ENCODE measurements at regions not wholly inside any gene's neighbourhood (a gene's known extent, or its start where the extent isn't known, plus 50 kb on each side); places are given as distances from the start of the nearest gene placed in this dataset.

DNA sequence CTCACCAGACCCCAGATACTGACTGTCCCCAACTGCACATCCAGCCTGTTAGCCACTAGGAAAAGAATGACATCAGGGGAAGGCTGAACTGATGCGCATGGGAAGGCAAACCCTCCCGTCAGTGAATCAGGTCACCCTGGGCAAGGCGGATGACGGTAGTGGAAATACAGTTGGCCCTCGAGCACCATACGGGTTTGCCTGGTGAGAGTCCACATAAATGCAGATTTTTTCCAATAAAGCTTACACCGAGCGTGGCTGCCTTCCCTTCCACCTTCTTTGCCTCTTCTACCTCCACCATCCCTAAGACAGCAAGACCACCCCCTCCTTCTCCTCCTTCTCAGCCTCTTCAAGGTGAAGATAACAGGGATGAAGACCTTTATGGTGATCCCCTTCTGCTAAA is 236.1 kb upstream of the TNRC6C start:
- no peak for DNase-seq

DNA sequence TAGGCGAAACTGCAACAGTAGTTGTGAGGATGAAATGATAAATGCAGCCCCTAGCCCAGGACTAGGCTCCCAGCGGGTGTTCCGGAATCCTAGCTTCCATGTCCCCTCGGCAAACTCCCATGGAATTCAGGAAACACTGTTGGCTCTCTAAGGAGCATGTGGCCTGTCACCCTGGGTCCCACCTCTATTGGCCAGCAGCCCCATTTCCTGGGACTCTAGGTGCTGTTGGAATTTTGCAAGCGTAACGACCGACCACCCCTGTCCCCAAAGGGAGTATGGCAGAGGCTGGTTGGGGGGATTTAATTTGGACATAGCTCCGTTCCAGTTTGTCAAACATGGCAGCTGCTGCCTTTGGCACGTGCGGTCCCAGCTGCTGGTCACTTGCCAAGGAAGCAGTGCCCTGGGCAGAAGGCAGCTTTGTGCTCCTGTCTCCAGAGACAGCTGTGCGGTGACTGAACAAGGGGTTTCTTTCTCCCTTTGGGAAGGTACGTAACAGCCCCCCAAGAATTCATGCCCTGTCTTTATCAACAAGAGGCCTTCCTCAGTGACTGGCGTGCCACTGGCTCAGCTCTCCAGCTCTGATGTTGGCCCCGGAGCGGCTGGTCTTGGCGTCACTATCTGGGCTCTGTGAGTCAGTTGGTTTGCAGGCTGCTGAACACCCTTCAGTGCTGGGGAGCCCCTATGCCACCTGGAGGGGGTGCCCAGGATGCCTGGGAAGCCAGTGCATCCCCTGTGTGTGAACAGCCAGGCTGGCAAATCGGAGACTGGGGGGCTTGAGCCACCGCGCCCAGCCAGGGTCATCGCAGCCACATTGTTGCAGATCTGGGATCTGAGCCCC is 235.2 kb upstream of the TNRC6C start:
- DNase-seq = no peak

DNA sequence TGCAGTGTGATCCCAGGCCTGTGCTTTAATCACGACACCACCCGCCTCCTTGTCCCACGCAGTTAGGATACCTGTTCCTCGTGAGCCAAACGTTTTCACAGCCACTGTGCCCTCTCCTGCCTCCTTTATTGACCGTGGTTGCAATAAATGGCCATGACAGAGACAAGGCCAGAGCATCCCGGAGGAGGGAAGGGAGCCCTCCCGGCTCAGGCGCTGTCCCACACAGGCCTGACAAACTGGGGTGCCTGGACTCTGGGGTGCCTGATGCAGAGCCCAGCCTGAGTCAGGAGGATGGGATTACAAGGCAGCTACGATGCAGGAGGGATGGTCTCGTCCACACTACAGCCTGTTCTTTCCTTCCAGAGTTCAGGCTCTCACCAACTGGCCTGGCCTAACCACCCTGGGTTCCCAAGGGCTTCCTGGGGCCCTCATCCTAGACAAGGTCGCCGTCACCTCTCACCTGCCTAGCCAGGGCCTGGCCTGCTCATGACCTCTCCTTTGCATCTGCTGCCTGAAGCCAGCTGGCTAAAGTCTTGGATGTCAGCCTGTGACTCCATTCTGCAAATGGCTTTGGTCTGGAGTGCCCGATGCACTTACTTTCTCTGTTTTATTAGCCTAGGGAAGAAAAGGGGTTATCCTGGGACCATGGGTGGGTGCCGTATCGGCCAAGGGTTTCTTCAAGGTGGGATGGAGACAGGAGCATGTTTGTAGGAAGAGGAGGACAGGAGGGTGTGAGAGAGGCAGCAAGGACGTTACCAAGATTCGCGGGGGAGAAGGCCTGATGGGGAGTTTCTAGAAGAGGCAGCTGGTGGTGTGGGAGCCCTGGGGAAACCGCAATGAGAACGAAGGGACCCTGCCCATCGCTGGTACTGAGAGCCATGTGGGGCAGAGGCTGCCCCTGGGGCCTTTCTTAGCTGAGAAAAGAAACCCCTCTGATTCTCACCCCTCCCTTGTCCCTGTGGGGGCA is 234.3 kb upstream of the TNRC6C start:
- DNase-seq = no peak

DNA sequence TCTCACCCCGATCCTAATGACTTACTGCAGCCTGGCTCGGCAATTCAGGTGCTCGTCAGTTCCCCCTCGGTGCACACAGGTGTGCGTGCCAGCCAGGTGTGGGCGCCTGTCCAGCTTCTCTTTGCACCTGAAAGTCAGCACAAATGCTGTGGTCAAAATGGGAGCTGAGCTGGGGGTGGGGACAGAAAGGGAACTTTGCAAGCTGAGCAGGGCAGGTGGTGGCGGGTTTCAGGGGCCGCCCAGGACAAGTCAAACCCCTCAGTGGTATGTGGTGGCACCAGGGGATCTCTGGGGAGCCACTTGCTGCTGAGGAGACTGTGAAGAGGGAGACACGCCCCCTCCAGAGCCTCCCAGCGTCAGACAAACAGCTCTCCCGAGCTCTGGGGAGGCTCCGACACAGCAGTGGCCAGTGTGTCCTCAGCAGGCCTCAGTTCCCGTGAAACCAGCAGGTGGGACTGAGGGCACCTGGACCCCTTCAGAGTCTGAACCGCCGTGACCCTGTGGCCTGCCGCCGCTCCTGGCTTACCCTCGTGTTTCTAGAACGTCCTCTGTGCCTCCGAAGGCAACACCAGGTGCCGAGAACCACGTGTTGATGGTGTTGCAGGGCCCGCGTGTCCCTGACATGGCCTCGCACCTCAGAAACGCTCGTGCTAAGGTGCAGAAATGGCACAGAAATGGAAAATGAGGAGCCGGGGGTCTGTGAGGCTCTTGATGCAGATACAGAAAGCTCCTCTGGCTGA is 233.5 kb upstream of the TNRC6C start:
- no peak for DNase-seq

GRCh38 chr17:77725846-77726245 is 232.7 kb upstream of the TNRC6C start:
- no peak for DNase-seq

- DNase-seq = no peak
Observed at GRCh38 chr17:77726549-77727006, 231.9 kb upstream of the TNRC6C start.

GRCh38 chr17:77727037-77727615 is 231.4 kb upstream of the TNRC6C start:
- no peak for DNase-seq

GRCh38 chr17:77728474-77728795 is 230.1 kb upstream of the TNRC6C start:
- DNase-seq = no peak

GRCh38 chr17:77728871-77729270 is 229.6 kb upstream of the TNRC6C start:
- DNase-seq = no peak

DNA sequence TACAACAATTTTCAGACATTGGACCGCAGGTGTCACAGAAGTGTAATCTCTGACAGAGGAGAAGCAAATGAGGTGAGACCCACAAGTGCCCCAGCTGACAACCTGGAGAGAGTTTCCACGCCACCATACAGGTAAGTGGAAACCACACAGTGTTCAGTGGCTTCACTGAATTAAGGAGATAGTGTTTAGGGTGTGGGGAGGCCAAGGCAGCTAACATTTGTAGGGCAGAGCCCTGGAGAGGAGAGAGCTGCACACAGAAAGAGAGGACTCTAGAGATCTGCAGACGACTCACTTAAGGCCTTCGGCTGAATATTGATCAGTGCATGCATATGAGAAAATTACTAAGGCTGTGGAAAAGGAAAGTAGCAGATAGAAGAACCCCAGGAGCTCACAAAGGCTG is 228.9 kb upstream of the TNRC6C start:
- no peak for DNase-seq

GRCh38 chr17:77730376-77730775 is 228.1 kb upstream of the TNRC6C start:
- DNase-seq = no peak

DNA sequence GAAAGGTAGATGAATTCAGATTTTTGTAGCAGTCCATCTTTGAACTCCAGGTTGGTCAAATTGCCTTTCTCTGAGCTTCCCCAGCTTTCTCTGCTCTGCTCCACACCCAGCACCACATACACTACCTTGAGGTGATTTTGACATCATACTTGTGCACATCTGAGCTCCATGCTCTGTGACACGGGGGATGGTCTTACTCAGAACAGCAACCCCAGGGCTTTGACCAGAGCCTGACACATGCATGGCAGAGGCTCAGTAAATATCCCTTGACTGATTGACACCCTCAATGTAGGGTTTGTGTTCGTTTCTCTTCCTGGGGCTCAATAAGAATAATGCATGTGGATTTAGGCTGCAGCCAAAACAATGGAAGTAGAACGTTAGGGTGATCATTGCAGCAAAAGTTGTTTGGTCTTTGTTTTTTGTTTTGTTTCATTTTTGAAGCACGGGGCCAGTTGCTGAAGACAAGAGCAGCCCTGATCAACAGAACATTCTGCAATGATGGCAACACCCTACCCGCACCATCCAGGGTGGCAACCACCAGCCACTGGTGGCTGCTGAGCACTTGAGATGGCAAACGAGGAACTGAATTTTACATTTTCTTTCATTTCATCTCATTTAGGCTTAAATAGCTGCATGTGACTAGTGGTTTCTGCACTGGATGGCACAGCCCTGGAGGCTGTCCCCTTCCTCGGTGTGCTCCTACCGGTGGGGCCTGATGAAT is 224.8 kb upstream of the TNRC6C start:
- no peak for DNase-seq

- DNase-seq = no peak
Observed at GRCh38 chr17:77734371-77735080, 224.0 kb upstream of the TNRC6C start.

DNA sequence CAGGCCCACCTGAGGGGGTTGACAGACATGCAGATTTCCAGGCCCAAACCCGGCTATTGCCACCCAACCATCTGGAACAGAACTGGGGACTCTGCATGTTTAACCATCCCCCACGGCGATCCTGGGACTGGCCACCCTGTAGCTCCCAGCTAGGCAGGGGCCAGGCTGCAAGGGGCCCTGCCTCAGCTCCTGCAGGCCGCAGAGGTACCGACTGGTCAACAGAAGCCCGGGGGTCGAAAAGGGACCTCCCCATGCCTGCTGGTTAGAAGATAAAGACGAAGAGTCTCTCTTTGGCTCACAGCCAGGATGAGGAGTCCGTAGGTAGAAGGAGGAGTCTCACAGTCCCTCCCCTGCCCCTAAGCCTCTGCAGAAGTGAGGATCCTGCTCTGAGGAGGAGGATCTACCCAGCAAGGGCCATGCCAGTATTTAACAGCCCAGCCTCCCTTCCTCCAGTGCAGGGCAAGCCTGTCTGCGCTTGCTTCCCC is 223.4 kb upstream of the TNRC6C start:
- no peak for DNase-seq

- DNase-seq = no peak
Observed at GRCh38 chr17:77735566-77736198, 222.8 kb upstream of the TNRC6C start.

DNA sequence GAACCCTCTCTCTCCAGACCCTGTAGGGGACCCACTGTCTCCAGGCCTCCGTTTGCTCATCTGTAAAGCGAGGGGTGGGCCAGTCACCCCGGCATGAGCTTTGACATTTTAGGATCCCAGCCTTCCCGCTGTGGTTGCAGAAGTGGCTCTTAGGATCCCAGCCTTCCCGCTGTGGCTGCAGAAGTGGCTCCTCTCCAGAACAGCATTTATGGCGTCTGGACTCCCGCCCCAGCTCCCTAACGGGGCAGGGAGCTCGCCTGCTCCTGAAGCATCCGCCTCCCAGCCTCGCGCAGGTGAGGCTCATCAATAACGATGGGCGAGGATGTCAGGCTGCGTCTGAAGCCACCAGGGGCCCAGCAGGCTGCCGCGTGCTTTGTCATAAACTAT is 222.3 kb upstream of the TNRC6C start:
- DNase-seq = no peak

DNA sequence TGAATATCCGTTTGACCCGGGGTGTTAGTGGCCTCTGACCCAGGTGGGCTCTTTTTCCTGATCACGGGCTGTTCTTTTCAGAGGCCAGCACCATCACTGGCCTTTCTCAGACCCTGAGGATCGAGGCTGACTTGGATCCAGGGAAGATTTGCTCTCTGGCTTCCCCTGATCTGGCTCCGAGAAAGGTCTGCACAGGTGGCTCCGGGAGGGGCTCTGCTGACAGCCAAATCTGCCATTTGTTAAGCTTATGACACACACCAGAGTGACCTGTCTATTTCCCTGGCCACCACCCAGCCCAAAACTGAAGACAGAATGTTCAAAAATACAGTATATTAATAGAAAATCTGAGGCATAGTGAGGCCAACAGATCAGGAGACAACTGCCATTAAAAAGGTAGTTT is 221.8 kb upstream of the TNRC6C start:
- no peak for DNase-seq

DNA sequence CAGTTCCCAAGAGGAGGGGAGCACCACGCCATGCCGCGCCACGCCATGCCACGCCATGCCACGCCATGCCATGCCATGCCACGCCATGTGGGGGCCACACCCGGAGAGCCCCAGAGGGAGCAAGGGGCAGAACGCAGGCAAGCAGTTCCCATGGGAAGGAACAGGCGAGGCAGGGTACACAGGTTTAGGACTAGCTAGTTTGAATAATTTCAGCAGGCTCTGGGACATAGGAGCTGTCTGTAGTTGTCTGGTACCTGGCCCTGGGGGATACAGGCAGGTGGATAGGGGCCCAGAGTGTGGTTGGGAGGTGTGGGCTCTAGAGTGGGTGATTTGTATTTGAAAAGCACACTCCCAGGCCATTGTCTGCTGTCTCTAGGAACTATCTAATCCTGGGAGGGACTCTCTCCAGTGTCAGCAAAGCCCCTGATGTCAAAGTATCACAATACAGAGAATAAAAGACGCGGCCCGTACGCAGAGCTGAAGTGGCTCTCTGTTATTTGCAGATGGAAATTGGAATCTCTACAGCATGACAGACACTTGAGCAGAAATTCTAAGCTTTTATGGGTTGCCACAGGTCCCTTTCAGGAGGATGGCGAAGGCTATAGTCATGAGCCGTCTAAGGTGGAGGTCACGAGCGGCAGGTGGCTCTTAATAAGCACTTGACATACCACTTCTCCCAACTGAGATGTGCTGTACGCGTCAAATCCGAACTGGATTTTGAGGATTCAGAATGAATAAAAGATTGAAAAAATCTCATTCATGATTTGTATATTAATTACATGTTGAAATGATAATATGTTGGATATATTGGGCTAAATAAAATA is 220.8 kb upstream of the TNRC6C start:
- DNase-seq = no peak

GRCh38 chr17:77738751-77739531 is 219.6 kb upstream of the TNRC6C start:
- DNase-seq = no peak

Measured in SW 1271 (cell line).